GM12873 (cell line): ENCODE measurements at regions not wholly inside any gene's neighbourhood (a gene's known extent, or its start where the extent isn't known, plus 50 kb on each side); places are given as distances from the start of the nearest gene placed in this dataset.

Source experiments
- CTCF ChIP-seq: IDR thresholded peaks from 2 replicates; pipeline ENCODE4 v1.5.1; 2012; ENCODE audit warnings: low read depth, mild to moderate bottlenecking, moderate library complexity, low read length, control low read depth; ENCODE audit not compliant: insufficient read depth; ENCODE audit errors: missing control alignments

- no peak for TF ChIP-seq CTCF
These were observed 155.3 kb downstream of the PWWP3B start for GRCh38 chrX:106323357-106323756.

- TF ChIP-seq CTCF = no peak
These were observed 163.5 kb downstream of the PWWP3B start for GRCh38 chrX:106331606-106332005.

GRCh38 chrX:106341823-106342222 is 173.7 kb downstream of the PWWP3B start:
- no peak for TF ChIP-seq CTCF

GRCh38 chrX:106356580-106356979 is 188.5 kb downstream of the PWWP3B start:
- no peak for TF ChIP-seq CTCF

GRCh38 chrX:106363214-106363613 is 195.1 kb downstream of the PWWP3B start:
- TF ChIP-seq CTCF = no peak

GRCh38 chrX:106378616-106379015 is 210.5 kb downstream of the PWWP3B start:
- TF ChIP-seq CTCF = no peak

- TF ChIP-seq CTCF = no peak
These were observed 220.4 kb upstream of the RADX start for GRCh38 chrX:106391284-106391911.

- no peak for TF ChIP-seq CTCF
These were observed 219.4 kb upstream of the RADX start for GRCh38 chrX:106392346-106392745.
